KMS-11 (cell line): ENCODE measurements at regions not wholly inside any gene's neighbourhood (a gene's known extent, or its start where the extent isn't known, plus 50 kb on each side); places are given as distances from the start of the nearest gene placed in this dataset.

Experiments used
- H2AFZ ChIP-seq: fragments of 200-600 bp; sonication (generic); 2 replicates; pipeline ENCODE4 v1.6.1; 2016; ENCODE audit warnings: antibody characterized with exemption, mixed run types, low read depth
- H3K27ac ChIP-seq: fragments of 200-600 bp; sonication (generic); 2 replicates; pipeline ENCODE4 v1.6.1; 2016; ENCODE audit warnings: mild to moderate bottlenecking, mixed run types
- H3K27me3 ChIP-seq: fragments of 200-600 bp; sonication (generic); 2 replicates; pipeline ENCODE4 v1.6.1; 2017; ENCODE audit warnings: mild to moderate bottlenecking, low read depth, mixed run types, moderate library complexity; ENCODE audit not compliant: insufficient read depth
- H3K36me3 ChIP-seq: fragments of 200-600 bp; sonication (generic); 2 replicates; pipeline ENCODE4 v1.6.1; 2017; ENCODE audit warnings: mild to moderate bottlenecking, mixed run types; ENCODE audit not compliant: insufficient read depth
- H3K4me1 ChIP-seq: fragments of 200-600 bp; sonication (generic); 2 replicates; pipeline ENCODE4 v1.6.1; 2016; ENCODE audit warnings: mild to moderate bottlenecking, low read depth, mixed run types; ENCODE audit not compliant: poor library complexity, severe bottlenecking
- H3K4me2 ChIP-seq: fragments of 200-600 bp; sonication (generic); 2 replicates; pipeline ENCODE4 v1.7.0; 2016; ENCODE audit warnings: mild to moderate bottlenecking, mixed run types
- H3K4me3 ChIP-seq: fragments of 200-600 bp; sonication (generic); IDR thresholded peaks from 2 replicates; pipeline ENCODE4 v1.6.1; 2017; ENCODE audit warnings: low read depth, low read length, mixed read lengths; ENCODE audit not compliant: insufficient read depth
- H3K79me2 ChIP-seq: fragments of 200-600 bp; sonication (generic); 2 replicates; pipeline ENCODE4 v1.6.1; 2016; ENCODE audit warnings: low read depth, mixed run types; ENCODE audit not compliant: insufficient read depth
- H3K9ac ChIP-seq: fragments of 200-600 bp; sonication (generic); 2 replicates; pipeline ENCODE4 v1.6.1; 2016; ENCODE audit warnings: mild to moderate bottlenecking, mixed run types
- H4K20me1 ChIP-seq: fragments of 200-600 bp; sonication (generic); 2 replicates; pipeline ENCODE4 v1.6.1; 2016; ENCODE audit warnings: mild to moderate bottlenecking, mixed run types; ENCODE audit not compliant: insufficient read depth
- CTCF ChIP-seq: fragments of 200-600 bp; sonication (generic); conservative IDR thresholded peaks from 2 replicates; pipeline ENCODE4 v1.6.1; 2017; ENCODE audit warnings: low read depth, mild to moderate bottlenecking, antibody characterized with exemption, low read length, moderate library complexity, mixed read lengths

GRCh38 chr2:65714866-65715265 lies 282.5 kb upstream of the SPRED2 start:
- H3K4me1 ChIP-seq: no peaks in the 10 kb centered on the region
- H3K27ac ChIP-seq: no peak overlapping the region
- no peaks in the 10 kb centered on the region for H3K27me3 ChIP-seq
- H4K20me1 ChIP-seq: no peaks in the 10 kb centered on the region
- no peaks in the 10 kb centered on the region for H3K36me3 ChIP-seq
- no peak overlapping the region for H3K4me3 ChIP-seq
- H3K9ac ChIP-seq: no peak overlapping the region
- H3K4me2 ChIP-seq: no peak overlapping the region
- H2AFZ ChIP-seq: no peak overlapping the region
- H3K79me2 ChIP-seq: no peaks in the 10 kb centered on the region
- TF ChIP-seq CTCF: no peak

- Histone ChIP-seq H3K4me1 (no peaks in the 10 kb centered on the region), H3K27ac (no peak overlapping the region), H3K4me3 (no peak overlapping the region), H3K4me2 (no peak overlapping the region), H3K36me3 (no peaks in the 10 kb centered on the region), H4K20me1 (no peaks in the 10 kb centered on the region), H2AFZ (no peak overlapping the region), H3K79me2 (no peaks in the 10 kb centered on the region), H3K27me3 (no peaks in the 10 kb centered on the region), H3K9ac (no peak overlapping the region)
- no peak for TF ChIP-seq CTCF
Measured at GRCh38 chr2:65711863-65712262, 279.5 kb upstream of the SPRED2 start.

DNA sequence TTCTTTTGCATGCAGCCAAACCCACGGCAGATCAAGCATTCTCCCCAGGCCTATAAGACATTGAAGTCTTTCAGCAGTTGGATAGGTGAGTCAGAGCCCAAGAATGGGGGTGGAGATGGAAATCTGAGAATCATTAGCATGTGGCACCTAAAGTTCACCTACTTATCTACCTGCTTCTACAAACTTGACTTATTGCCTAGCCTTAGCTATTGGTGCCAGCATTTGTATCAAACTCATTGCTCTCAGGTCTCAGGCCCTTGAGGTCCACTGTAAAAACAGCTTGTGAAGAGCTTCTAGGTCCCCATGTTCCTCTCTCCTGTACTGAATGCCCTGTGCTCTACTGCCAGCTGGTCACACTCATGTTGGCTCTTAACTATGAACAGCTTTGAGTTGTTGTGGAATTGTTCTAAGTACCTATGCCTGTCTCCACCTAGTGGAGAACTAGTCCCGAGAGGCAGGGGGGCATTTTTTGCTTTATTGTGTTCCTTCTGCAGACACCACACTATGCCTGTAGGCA lies 278.4 kb upstream of the SPRED2 start:
- Histone ChIP-seq H3K36me3 (no peaks in the 10 kb centered on the region), H2AFZ (no peak overlapping the region), H4K20me1 (no peaks in the 10 kb centered on the region), H3K27me3 (no peaks in the 10 kb centered on the region), H3K79me2 (no peaks in the 10 kb centered on the region), H3K4me3 (no peak overlapping the region), H3K4me2 (no peak overlapping the region), H3K4me1 (no peaks in the 10 kb centered on the region), H3K9ac (no peak overlapping the region), H3K27ac (no peak overlapping the region)
- TF ChIP-seq CTCF: 0 out of 2 replicates have a peak, but pooled peaks have one; percentile 32

GRCh38 chr2:65710356-65710755 lies 278.0 kb upstream of the SPRED2 start:
- Histone ChIP-seq H3K4me1 (no peaks in the 10 kb centered on the region), H2AFZ (no peak overlapping the region), H3K36me3 (no peaks in the 10 kb centered on the region), H4K20me1 (no peaks in the 10 kb centered on the region), H3K27me3 (no peaks in the 10 kb centered on the region), H3K9ac (no peak overlapping the region), H3K79me2 (no peaks in the 10 kb centered on the region), H3K4me2 (no peak overlapping the region), H3K27ac (no peak overlapping the region), H3K4me3 (no peak overlapping the region)
- TF ChIP-seq CTCF: no peak
